Kidney (tissue), 13 donors: ENCODE measurements at regions not wholly inside any gene's neighbourhood (a gene's known extent, or its start where the extent isn't known, plus 50 kb on each side); places are given as distances from the start of the nearest gene placed in this dataset.
A peak's percentile ranks its signal among the peaks of the same experiment; 100 is the strongest.

ENCODE experiments used
- DNase-seq, 5 donors: peaks; one replicate each; pipeline ENCODE4 v3.0.0-alpha.2; 2013 to 2020
- FAIRE-seq: peaks from 2 replicates; lab custom pipeline; 2012; peaks lifted over from hg19 to GRCh38; lab: Jason Lieb, UNC
- H3K27ac ChIP-seq, 2 donors: one replicate each; pipeline ENCODE4 v1.7.0; 2013; ENCODE audit warnings: low read depth in 2 of 2, low read length in 2 of 2, inconsistent platforms in 1 of 2
- H3K27me3 ChIP-seq: one replicate; pipeline ENCODE4 v1.7.1; 2013; ENCODE audit warnings: low read length, inconsistent platforms; ENCODE audit not compliant: control insufficient read depth, insufficient read depth
- H3K36me3 ChIP-seq, 3 donors: one replicate each; pipeline versions ENCODE4 v1.7.0 to v1.7.1; 2013; ENCODE audit warnings: low read length in 3 of 3, control low read depth in 1 of 3, inconsistent platforms in 1 of 3; ENCODE audit not compliant: insufficient read depth in 3 of 3, control insufficient read depth in 2 of 3
- H3K4me1 ChIP-seq, 3 donors: one replicate each; pipeline versions ENCODE4 v1.7.0 to v1.7.1; 2013; ENCODE audit warnings: low read length in 3 of 3, inconsistent platforms in 1 of 3, low read depth in 1 of 3; ENCODE audit not compliant: control insufficient read depth in 2 of 3, insufficient read depth in 2 of 3
- H3K4me3 ChIP-seq, 3 donors: one replicate each; pipeline versions ENCODE4 v1.7.0 to v1.8.1; 2013; ENCODE audit warnings: low read length in 3 of 3, control low read depth in 1 of 3, inconsistent platforms in 1 of 3
- H3K9ac ChIP-seq, 3 donors: one replicate each; pipeline versions ENCODE4 v1.7.0 to v1.7.1; 2013; ENCODE audit warnings: low read length in 3 of 3, control low read depth in 1 of 3, inconsistent platforms in 1 of 3
- H3K9me3 ChIP-seq, 3 donors: one replicate each; pipeline versions ENCODE4 v1.7.0 to v1.7.1; 2013; ENCODE audit warnings: low read length in 3 of 3, control low read depth in 1 of 3, inconsistent platforms in 1 of 3; ENCODE audit not compliant: control insufficient read depth in 2 of 3, insufficient read depth in 1 of 3
- CTCF ChIP-seq: IDR thresholded peaks from 3 replicates; pipeline ENCODE4 v1.5.1; 2012; ENCODE audit warnings: mild to moderate bottlenecking, moderate library complexity, borderline replicate concordance; ENCODE audit not compliant: insufficient read depth; ENCODE audit errors: extremely low read depth
- intact Hi-C: fragments of 100-400 bp; cut with DNase I; formaldehyde crosslinking; loops from one replicate; pipeline ENCODE4 v1.11.1; 2022
- donor health status: control.
- donor health status: control.
- donor health status: control.
- donor health status: control.
- donor health status: control.
- donor health status: DM: yes; HTN: yes; CAD: no.
- donor health status: Normal renal cell carcinoma (clear cell type).

GRCh38 chr5:56607074-56607473 is 208.3 kb upstream of the MAP3K1 start:
- no peak overlapping the region for H3K4me3 ChIP-seq
- intact Hi-C loops, result no loop called here
- H3K27me3 ChIP-seq, result no peaks in the 10 kb centered on the region
- H3K4me1 ChIP-seq, result peaks cover 0 to 9% (median 4%) of the 10 kb centered on the region in 3 donors
- peaks cover 0 to 5% (median 0%) of the 10 kb centered on the region in 3 donors for H3K9me3 ChIP-seq
- H3K27ac ChIP-seq, result no peak overlapping the region
- no peak for DNase-seq
- no peak for FAIRE-seq
- no peaks in the 10 kb centered on the region for H3K36me3 ChIP-seq
- no peak for TF ChIP-seq CTCF
- H3K9ac ChIP-seq, result no peak overlapping the region

GRCh38 chr5:56606192-56606591 is 209.2 kb upstream of the MAP3K1 start:
- DNase-seq, result no peak
- H3K27me3 ChIP-seq, result no peaks in the 10 kb centered on the region
- intact Hi-C loops, result no loop called here
- peaks cover 0 to under 1% (median 0%) of the 10 kb centered on the region in 3 donors for H3K9me3 ChIP-seq
- no peak for FAIRE-seq
- H3K4me1 ChIP-seq, result peaks cover 0 to 9% (median 4%) of the 10 kb centered on the region in 3 donors
- H3K27ac ChIP-seq, result no peak overlapping the region
- H3K9ac ChIP-seq, result no peak overlapping the region
- TF ChIP-seq CTCF, result no peak
- no peaks in the 10 kb centered on the region for H3K36me3 ChIP-seq
- H3K4me3 ChIP-seq, result peak overlapping the region in 1 of 3 donors; percentile 8

- intact Hi-C loops, result no loop called here
- H3K9ac ChIP-seq, result no peak overlapping the region
- DNase-seq, result no peak
- H3K27ac ChIP-seq, result no peak overlapping the region
- FAIRE-seq, result no peak
- H3K9me3 ChIP-seq, result no peaks in the 10 kb centered on the region
- H3K36me3 ChIP-seq, result no peaks in the 10 kb centered on the region
- peaks cover 0 to 9% (median 4%) of the 10 kb centered on the region in 3 donors for H3K4me1 ChIP-seq
- no peak for TF ChIP-seq CTCF
- no peaks in the 10 kb centered on the region for H3K27me3 ChIP-seq
- H3K4me3 ChIP-seq, result peak overlapping the region in 1 of 3 donors; percentile 8
Observed at GRCh38 chr5:56605231-56605630, 210.1 kb upstream of the MAP3K1 start.

- DNase-seq, result no peak
- Histone ChIP-seq H3K9ac (no peak overlapping the region), H3K36me3 (no peaks in the 10 kb centered on the region), H3K4me1 (no peaks in the 10 kb centered on the region), H3K27me3 (no peaks in the 10 kb centered on the region), H3K9me3 (no peaks in the 10 kb centered on the region), H3K4me3 (no peak overlapping the region), H3K27ac (no peak overlapping the region)
- intact Hi-C loops, result no loop called here
- no peak for FAIRE-seq
- TF ChIP-seq CTCF, result no peak
Observed at GRCh38 chr5:56601641-56602071, 213.7 kb upstream of the MAP3K1 start.
